GM12873 (cell line): ENCODE measurements at regions not wholly inside any gene's neighbourhood (a gene's known extent, or its start where the extent isn't known, plus 50 kb on each side); places are given as distances from the start of the nearest gene placed in this dataset.

Experiments
- TF ChIP-seq, protein P1 (sequence below): IDR thresholded peaks from 2 replicates; pipeline ENCODE4 v1.5.1; 2012; ENCODE audit warnings: low read depth, mild to moderate bottlenecking, moderate library complexity, low read length, control low read depth; ENCODE audit not compliant: insufficient read depth; ENCODE audit errors: missing control alignments

DNA sequence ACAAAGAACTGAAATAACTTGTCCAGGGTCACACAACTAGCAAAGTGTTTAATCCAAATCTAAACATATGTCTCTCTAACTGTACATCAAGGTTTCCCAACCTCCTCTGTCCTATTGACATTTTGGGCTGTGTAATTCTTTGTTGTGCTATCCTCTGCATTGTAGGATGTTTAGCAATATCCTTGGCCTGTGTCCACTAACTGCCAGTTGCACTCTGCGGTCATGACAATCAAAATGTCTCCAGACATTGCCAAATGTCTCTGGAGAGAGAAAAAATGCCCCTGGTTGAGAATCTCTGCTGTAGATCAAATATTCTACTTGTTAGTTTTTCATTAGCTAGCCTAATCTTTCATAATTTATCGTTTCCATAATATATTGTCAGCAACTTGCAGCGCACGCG lies 353.4 kb upstream of the NEGR1 start:
- TF ChIP-seq, protein P1, sequence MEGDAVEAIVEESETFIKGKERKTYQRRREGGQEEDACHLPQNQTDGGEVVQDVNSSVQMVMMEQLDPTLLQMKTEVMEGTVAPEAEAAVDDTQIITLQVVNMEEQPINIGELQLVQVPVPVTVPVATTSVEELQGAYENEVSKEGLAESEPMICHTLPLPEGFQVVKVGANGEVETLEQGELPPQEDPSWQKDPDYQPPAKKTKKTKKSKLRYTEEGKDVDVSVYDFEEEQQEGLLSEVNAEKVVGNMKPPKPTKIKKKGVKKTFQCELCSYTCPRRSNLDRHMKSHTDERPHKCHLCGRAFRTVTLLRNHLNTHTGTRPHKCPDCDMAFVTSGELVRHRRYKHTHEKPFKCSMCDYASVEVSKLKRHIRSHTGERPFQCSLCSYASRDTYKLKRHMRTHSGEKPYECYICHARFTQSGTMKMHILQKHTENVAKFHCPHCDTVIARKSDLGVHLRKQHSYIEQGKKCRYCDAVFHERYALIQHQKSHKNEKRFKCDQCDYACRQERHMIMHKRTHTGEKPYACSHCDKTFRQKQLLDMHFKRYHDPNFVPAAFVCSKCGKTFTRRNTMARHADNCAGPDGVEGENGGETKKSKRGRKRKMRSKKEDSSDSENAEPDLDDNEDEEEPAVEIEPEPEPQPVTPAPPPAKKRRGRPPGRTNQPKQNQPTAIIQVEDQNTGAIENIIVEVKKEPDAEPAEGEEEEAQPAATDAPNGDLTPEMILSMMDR = no peak

DNA sequence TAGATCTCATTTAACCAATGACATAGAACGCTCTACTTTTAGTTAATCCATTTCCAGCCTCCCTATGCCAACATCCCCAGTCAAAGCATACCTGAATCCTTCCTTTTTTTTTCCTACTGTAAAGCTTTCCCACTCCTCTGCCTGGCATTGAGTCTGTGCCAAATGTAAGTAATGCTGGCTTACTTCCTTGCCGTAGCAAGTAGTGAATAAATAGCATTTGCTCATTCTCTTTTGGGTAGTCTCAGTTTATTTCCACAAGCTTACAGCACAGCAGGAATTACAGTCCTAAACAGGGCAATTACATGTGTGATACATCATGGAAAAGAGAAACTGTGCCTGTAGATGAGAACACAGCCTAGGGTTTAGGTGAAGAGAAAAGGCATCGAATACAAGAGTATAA lies 352.6 kb upstream of the NEGR1 start:
- TF ChIP-seq, protein P1 = no peak

DNA sequence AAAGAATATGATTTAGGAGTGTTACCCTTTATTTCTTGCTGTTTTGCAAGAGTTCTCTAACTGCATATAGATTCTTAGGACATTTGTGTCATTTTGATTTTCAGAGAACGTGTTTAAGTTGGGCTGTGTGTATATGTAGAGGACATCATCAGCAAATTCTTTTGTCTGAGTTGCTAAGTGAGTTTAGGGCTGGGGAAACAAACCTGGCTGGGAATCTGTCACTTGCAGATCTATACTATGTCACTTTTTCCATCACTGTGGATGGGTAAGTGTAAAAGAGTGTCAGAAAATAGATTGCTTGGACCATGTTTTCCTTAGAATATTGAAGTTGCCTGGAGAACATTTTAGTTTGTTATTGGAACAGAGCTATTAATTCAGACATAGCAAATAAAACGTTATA lies 349.1 kb upstream of the NEGR1 start:
- TF ChIP-seq, protein P1 = no peak

DNA sequence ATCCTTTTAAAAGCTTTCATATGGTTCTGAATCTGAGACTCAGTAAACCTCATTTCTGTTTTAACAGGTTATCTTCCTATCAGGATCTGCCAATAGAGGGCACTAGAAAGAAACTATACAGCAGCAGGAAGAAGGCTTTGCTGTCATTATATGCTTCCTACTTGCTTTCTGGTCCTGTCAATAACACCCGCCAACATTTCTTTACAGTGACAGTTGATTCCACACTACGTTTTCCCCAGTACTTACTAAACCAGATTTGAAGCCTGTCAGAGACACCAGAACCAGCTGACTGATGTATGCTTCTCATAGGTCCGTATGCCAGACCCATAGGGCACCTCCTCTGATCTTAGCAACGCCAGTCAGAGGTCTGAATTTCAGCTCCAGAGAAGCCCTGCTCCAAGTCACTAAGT lies 341.0 kb upstream of the NEGR1 start:
- TF ChIP-seq, protein P1 = peak; percentile 69

DNA sequence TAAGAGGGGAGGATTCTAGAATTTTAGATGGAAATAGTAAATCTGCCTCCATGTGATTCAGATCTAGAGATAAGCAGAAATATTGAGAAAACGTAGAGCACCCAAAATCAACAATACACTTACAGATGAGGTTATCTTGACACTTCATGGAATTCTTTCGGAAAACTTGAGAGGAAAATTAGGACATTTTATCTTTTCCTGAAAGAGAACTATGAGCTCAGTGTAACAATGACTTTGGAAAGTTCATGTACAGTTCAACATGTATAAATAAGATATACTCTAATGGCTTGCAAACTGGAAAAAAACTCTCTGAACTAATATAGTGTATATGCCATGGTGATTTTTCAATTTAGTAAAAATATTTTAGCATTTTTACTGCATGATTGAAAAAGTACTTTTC lies 338.1 kb upstream of the NEGR1 start:
- TF ChIP-seq, protein P1 = no peak

DNA sequence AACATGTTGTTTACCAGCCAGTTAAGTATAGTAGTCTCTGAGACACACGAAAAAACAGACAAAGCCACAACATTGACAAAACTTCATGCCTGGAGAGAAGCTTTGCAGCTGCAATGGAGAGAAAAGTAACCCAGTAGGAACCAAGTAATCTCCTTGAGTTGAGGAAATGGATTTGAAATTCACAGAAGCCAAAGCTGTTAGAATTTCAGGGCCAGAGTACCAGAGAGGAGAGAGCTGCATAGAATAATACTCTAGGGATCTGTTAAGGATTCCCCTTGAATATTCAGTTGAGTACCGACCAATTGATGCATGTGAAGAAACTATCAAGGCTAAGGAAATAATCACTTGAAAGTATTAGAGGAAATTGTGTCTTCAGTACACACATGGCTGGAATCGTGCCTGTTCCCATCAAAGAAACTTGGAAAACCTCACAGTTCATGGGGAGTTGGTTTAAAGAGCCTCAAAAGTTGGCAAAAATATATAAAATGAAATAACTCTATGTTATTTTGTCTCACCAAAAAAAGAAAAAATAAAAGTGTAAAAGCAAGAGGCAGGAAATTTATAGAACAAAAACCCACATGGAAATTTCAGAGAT lies 324.0 kb upstream of the NEGR1 start:
- TF ChIP-seq, protein P1 = no peak

DNA sequence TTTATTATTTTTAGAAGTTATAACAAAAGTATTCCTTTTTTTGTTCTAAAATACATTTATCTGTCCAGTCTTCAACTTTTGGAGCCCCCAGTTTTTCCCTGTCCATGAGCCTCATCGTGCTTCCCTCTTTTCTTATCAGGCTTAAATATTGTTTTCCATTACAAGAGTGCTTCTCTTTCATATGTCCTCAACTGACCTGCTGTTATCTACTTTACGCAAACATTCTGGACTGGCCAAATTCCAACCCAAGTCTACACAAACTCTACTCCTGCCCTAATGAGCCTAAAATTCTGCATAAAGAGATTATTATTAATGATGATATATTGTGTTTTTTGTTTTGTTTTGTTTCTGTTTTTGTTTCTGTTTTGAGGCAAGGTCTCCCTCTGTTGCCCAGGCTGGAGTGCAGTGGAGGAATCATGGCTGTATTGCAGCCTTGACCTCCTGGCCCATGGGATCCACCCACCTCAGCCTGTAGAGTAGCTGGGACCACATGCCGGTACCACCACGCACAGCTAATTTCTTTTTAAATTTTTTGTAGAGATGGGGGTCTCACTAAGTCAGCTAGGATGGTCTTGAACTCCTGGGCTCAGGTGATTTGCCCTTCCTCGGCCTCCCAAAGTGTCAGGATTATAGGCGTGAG lies 318.8 kb upstream of the NEGR1 start:
- TF ChIP-seq, protein P1 = no peak
